ENCODE measurements at regions not wholly inside any gene's neighbourhood (a gene's known extent, or its start where the extent isn't known, plus 50 kb on each side); places are given as distances from the start of the nearest gene placed in this dataset.

DNA sequence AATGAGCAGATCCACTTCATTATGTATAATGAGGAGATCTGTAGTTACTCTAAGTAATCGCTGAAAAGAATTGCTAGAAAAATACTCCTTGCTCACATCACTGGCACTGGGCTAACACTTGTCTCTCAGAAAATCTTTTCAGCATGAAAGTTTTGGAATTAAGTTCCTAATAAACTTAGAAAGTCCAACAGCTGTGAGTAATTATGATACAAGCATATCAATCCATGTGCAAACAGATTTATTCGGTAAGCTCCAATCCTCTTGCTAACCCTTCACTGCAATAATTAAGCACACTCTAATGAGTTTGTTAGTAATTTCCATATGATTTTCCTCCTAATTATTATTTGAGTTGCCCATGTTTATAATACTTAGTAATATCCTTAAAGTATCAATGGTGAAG is 652.6 kb upstream of the WWC1 start:
- CTCF ChIA-PET, result no interaction called here
- no peak for TF ChIP-seq GATA2 (IDR thresholded peaks at IDR 0.05; ENCODE audit: insufficient read depth, insufficient read length, low read depth, low read length)
- TF ChIP-seq POLR2A (IDR thresholded peaks at IDR 0.05; ENCODE audit: low read depth, low read length), result no peak
- no peak for TF ChIP-seq JUN (IDR thresholded peaks at IDR 0.05; ENCODE audit: borderline replicate concordance, insufficient read depth, insufficient read length, low read depth)
- TF ChIP-seq, protein P1, sequence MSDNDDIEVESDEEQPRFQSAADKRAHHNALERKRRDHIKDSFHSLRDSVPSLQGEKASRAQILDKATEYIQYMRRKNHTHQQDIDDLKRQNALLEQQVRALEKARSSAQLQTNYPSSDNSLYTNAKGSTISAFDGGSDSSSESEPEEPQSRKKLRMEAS (IDR thresholded peaks at IDR 0.05; ENCODE audit: insufficient read depth, insufficient read length), result no peak
- TF ChIP-seq FOS (IDR thresholded peaks at IDR 0.05; ENCODE audit: borderline replicate concordance, insufficient read depth, low read length), result no peak
- TF ChIP-seq, protein P2, sequence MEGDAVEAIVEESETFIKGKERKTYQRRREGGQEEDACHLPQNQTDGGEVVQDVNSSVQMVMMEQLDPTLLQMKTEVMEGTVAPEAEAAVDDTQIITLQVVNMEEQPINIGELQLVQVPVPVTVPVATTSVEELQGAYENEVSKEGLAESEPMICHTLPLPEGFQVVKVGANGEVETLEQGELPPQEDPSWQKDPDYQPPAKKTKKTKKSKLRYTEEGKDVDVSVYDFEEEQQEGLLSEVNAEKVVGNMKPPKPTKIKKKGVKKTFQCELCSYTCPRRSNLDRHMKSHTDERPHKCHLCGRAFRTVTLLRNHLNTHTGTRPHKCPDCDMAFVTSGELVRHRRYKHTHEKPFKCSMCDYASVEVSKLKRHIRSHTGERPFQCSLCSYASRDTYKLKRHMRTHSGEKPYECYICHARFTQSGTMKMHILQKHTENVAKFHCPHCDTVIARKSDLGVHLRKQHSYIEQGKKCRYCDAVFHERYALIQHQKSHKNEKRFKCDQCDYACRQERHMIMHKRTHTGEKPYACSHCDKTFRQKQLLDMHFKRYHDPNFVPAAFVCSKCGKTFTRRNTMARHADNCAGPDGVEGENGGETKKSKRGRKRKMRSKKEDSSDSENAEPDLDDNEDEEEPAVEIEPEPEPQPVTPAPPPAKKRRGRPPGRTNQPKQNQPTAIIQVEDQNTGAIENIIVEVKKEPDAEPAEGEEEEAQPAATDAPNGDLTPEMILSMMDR (IDR thresholded peaks at IDR 0.05; ENCODE audit: extremely low read depth in 1 of 2, insufficient read depth in 1 of 2, low read depth in 1 of 2, low read length in 2 of 2), result no peak
- TF ChIP-seq MYC (IDR thresholded peaks at IDR 0.05; ENCODE audit: low read depth, low read length), result no peak
- TF ChIP-seq POLR2AphosphoS5 (IDR thresholded peaks at IDR 0.05; ENCODE audit: insufficient read depth, low read depth, low read length), result no peak

More for the DNA sequence above, 652.6 kb upstream of the WWC1 start:
- no peak overlapping the region for H3K27ac ChIP-seq (ENCODE audit: insufficient read depth, low read depth, low read length)
- no peaks in the 10 kb centered on the region for H3K9me3 ChIP-seq (replicated peaks; ENCODE audit: control insufficient read depth, insufficient read depth, low read length)
- H3K9ac ChIP-seq (replicated peaks; ENCODE audit: extremely low read depth, insufficient read depth, low read length), result no peak overlapping the region
- intact Hi-C loops (cut with micrococcal nuclease) (no loop called here), dilution Hi-C loops (cut with MboI; ENCODE audit: extremely low pct_ligation_motif_present, low sequenced_read_pairs) (no loop called here)
- no peaks in the 10 kb centered on the region for H4K20me1 ChIP-seq (replicated peaks; ENCODE audit: control insufficient read depth, extremely low read depth, insufficient read depth, low read length)
- DNase-seq (ENCODE audit: low read depth, low spot score) (no peak), FAIRE-seq (no peak)
- no peak overlapping the region for H3K4me2 ChIP-seq (ENCODE audit: insufficient read depth, low read length)
- BruUV-seq (replicated peaks), result no TSS peak
- H2AFZ ChIP-seq (ENCODE audit: low read depth, low read length), result no peak overlapping the region
- H3K36me3 ChIP-seq (ENCODE audit: control insufficient read depth in 2 of 2, extremely low read depth in 1 of 2, insufficient read depth in 2 of 2, low read length in 2 of 2), result no peaks in the 10 kb centered on the region
- H3K4me1 ChIP-seq (ENCODE audit: control insufficient read depth, extremely low read depth, insufficient read depth, low read length), result peaks cover 10% of the 10 kb centered on the region
- POLR2A ChIA-PET, result no interaction called here
- no peaks in the 10 kb centered on the region for H3K9me1 ChIP-seq (replicated peaks; ENCODE audit: control insufficient read depth, extremely low read depth, insufficient read depth, low read length)
- H3K4me3 ChIP-seq (replicated peaks in 1 of 3; ENCODE audit: insufficient read depth in 1 of 3, low read depth in 1 of 3, low read length in 3 of 3), result no peak overlapping the region
- no peaks in the 10 kb centered on the region for H3K27me3 ChIP-seq (ENCODE audit: control insufficient read depth in 2 of 2, insufficient read depth in 2 of 2, low read length in 2 of 2)
- H3K79me2 ChIP-seq (ENCODE audit: control insufficient read depth, insufficient read depth, low read length), result no peaks in the 10 kb centered on the region

Measured in endothelial cell of umbilical vein (primary cell).